ENCODE measurements at regions not wholly inside any gene's neighbourhood (a gene's known extent, or its start where the extent isn't known, plus 50 kb on each side); places are given as distances from the start of the nearest gene placed in this dataset.

DNA sequence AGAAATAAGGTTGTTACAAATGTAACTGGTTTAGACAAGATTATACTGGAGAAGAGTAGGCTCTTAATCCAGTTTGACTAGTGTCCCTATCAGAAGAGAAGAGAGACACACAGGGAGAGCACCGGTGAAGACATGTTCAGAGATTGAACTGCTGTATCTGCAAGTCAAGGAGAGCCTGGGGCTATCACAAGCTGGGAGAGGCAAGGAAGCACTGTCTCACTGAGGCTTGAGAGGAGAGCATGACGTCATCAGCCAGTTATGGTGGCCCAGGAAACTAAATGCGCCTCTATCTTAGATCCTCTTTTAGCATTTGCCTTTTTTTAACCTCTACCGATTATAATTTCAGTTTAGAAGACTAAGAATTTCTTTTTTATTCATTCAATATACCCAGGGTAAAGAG lies 583.4 kb downstream of the TRAM1L1 start:
- TF ChIP-seq, protein P1, sequence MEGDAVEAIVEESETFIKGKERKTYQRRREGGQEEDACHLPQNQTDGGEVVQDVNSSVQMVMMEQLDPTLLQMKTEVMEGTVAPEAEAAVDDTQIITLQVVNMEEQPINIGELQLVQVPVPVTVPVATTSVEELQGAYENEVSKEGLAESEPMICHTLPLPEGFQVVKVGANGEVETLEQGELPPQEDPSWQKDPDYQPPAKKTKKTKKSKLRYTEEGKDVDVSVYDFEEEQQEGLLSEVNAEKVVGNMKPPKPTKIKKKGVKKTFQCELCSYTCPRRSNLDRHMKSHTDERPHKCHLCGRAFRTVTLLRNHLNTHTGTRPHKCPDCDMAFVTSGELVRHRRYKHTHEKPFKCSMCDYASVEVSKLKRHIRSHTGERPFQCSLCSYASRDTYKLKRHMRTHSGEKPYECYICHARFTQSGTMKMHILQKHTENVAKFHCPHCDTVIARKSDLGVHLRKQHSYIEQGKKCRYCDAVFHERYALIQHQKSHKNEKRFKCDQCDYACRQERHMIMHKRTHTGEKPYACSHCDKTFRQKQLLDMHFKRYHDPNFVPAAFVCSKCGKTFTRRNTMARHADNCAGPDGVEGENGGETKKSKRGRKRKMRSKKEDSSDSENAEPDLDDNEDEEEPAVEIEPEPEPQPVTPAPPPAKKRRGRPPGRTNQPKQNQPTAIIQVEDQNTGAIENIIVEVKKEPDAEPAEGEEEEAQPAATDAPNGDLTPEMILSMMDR (IDR thresholded peaks at IDR 0.05) = no peak
- TF ChIP-seq POLR2A (IDR thresholded peaks at IDR 0.05) = no peak
